Adrenal gland (tissue), 9 donors: ENCODE measurements at regions not wholly inside any gene's neighbourhood (a gene's known extent, or its start where the extent isn't known, plus 50 kb on each side); places are given as distances from the start of the nearest gene placed in this dataset.

ENCODE experiments used
- DNase-seq, 7 donors: peaks; one replicate each; pipeline ENCODE4 v3.0.0-alpha.2; 2019 to 2020
- H3K27ac ChIP-seq, 5 donors: fragments of 200-600 bp; sonication (generic) in 4 of 5; 1 replicate in 3 of 5; 2 replicates in 2 of 5; pipeline versions ENCODE4 v1.5.1 to v1.8.0; 2016 to 2020; ENCODE audit warnings: mild to moderate bottlenecking in 1 of 5
- H3K27me3 ChIP-seq: fragments of 200-600 bp; 2 replicates; pipeline ENCODE4 v1.8.0; 2021
- H3K36me3 ChIP-seq, 2 donors: fragments of 200-600 bp; replicated peaks in 1 of 2; 1 replicate in 1 of 2; 2 replicates in 1 of 2; pipeline versions ENCODE4 v1.5.1 to v1.8.0; 2018 to 2022
- H3K4me1 ChIP-seq, 2 donors: fragments of 200-600 bp; replicated peaks in 1 of 2; 1 replicate in 1 of 2; 2 replicates in 1 of 2; pipeline versions ENCODE4 v1.5.1 to v1.8.0; 2018 to 2021
- H3K4me3 ChIP-seq, 4 donors: fragments of 200-600 bp; sonication (generic) in 3 of 4; one replicate each; pipeline ENCODE4 v1.5.1; 2016 to 2018
- H3K9me3 ChIP-seq, 3 donors: fragments of 200-600 bp; sonication (generic) in 1 of 3; replicated peaks in 1 of 3; 1 replicate in 2 of 3; 2 replicates in 1 of 3; pipeline versions ENCODE4 v1.5.1 to v1.8.0; 2016 to 2021
- CTCF ChIP-seq, 6 experiments: fragments of 450-650 bp in 4 of 6; fragments of 200-600 bp in 2 of 6; sonication (generic) in 1 of 6; IDR thresholded peaks; 1 replicate in 5 of 6; 2 replicates in 1 of 6; pipeline versions ENCODE4 v1.5.1 to v1.8.0; 2016 to 2021; ENCODE audit warnings: antibody characterized with exemption in 6 of 6, mild to moderate bottlenecking in 2 of 6, moderate library complexity in 1 of 6
- POLR2A ChIP-seq, 2 donors: fragments of 450-650 bp; IDR thresholded peaks; one replicate each; pipeline ENCODE4 v1.6.1; 2017; ENCODE audit warnings: antibody characterized with exemption in 2 of 2, mild to moderate bottlenecking in 2 of 2, moderate library complexity in 1 of 2
- WGBS, 4 donors: extraction: QIAGEN DNeasy Blood & Tissue Kit in 2 of 4; methylation state at CpG; one replicate each; pipeline versions ENCODE4 v1.1.5 to v1.1.7; 2013 to 2017; 5-methylcytosine and 5-hydroxymethylcytosine counted together
- intact Hi-C, 2 donors: fragments of 100-400 bp; cut with DNase I; formaldehyde crosslinking; loops; one replicate each; pipeline versions ENCODE4 v1.14.1 to v1.15.0; 2022 to 2023
- donor health status: healthy with polysubstance abuse.
- donor health status: Bipolar disorder and iron deficiency.
- donor health status: DM: yes; HTN: yes; CAD: no.
- donor health status: DM: no; HTN: no; CAD: no.
- donor health status: DM: no; HTN: no; CAD: no.

- H3K27ac ChIP-seq, result no peak overlapping the region
- intact Hi-C loops, result no loop called here
- H3K36me3 ChIP-seq, result no peaks in the 10 kb centered on the region
- no peaks in the 10 kb centered on the region for H3K9me3 ChIP-seq
- H3K4me1 ChIP-seq, result no peaks in the 10 kb centered on the region
- H3K27me3 ChIP-seq, result no peaks in the 10 kb centered on the region
- no peak overlapping the region for H3K4me3 ChIP-seq
- 58 to 88% (median 84%) methylated on average over 4 of the region's 4 CpGs for whole genome bisulfite sequencing, 4 donors
- DNase-seq, result no peak
- TF ChIP-seq POLR2A (IDR thresholded peaks at IDR 0.05) (no peak), CTCF (IDR thresholded peaks at IDR 0.05) (no peak)
These were observed 418.5 kb upstream of the CDH5 start for GRCh38 chr16:65947951-65948350.

GRCh38 chr16:65945493-65945892 lies 421.0 kb upstream of the CDH5 start:
- no peak overlapping the region for H3K27ac ChIP-seq
- H3K9me3 ChIP-seq, result no peaks in the 10 kb centered on the region
- whole genome bisulfite sequencing, 4 donors, result 40 to 73% (median 67%) methylated on average over 2 of the region's 2 CpGs
- no peaks in the 10 kb centered on the region for H3K27me3 ChIP-seq
- no peak overlapping the region for H3K4me3 ChIP-seq
- no peaks in the 10 kb centered on the region for H3K36me3 ChIP-seq
- TF ChIP-seq POLR2A (IDR thresholded peaks at IDR 0.05), result no peak
- TF ChIP-seq CTCF (IDR thresholded peaks at IDR 0.05), result no peak
- H3K4me1 ChIP-seq, result no peaks in the 10 kb centered on the region
- intact Hi-C loops, result no loop called here
- DNase-seq, result no peak

GRCh38 chr16:65944361-65944760 lies 422.1 kb upstream of the CDH5 start:
- 35 to 59% (median 45%) methylated on average over 3 of the region's 3 CpGs for WGBS, 4 donors
- Histone ChIP-seq H3K27me3 (no peaks in the 10 kb centered on the region), H3K27ac (no peak overlapping the region), H3K9me3 (no peaks in the 10 kb centered on the region), H3K4me3 (no peak overlapping the region), H3K36me3 (no peaks in the 10 kb centered on the region), H3K4me1 (no peaks in the 10 kb centered on the region)
- TF ChIP-seq POLR2A (IDR thresholded peaks at IDR 0.05) (no peak), CTCF (IDR thresholded peaks at IDR 0.05) (no peak)
- intact Hi-C loops, result no loop called here
- no peak for DNase-seq

GRCh38 chr16:65940711-65941110 lies 425.8 kb upstream of the CDH5 start:
- no peaks in the 10 kb centered on the region for H3K36me3 ChIP-seq
- DNase-seq, result no peak
- no peaks in the 10 kb centered on the region for H3K27me3 ChIP-seq
- TF ChIP-seq POLR2A (IDR thresholded peaks at IDR 0.05) (no peak), CTCF (IDR thresholded peaks at IDR 0.05) (no peak)
- no peak overlapping the region for H3K4me3 ChIP-seq
- no peaks in the 10 kb centered on the region for H3K9me3 ChIP-seq
- intact Hi-C loops, result no loop called here
- 88 to 100% (median 91%) methylated on average over 1 of the region's 1 CpG for WGBS, 4 donors
- H3K27ac ChIP-seq, result no peak overlapping the region
- H3K4me1 ChIP-seq, result no peaks in the 10 kb centered on the region
